Adipocyte (in vitro differentiated cells): ENCODE measurements at regions not wholly inside any gene's neighbourhood (a gene's known extent, or its start where the extent isn't known, plus 50 kb on each side); places are given as distances from the start of the nearest gene placed in this dataset.
"Not testable (repeated sequence)": the region's sequence is repeated elsewhere in the genome, so short reads cannot be mapped to it uniquely, and the experiment has no call there.

Experiments used
- DNase-seq: peaks from one replicate; pipeline ENCODE4 v3.0.0-alpha.2; 2015; ENCODE audit warnings: low read depth
- H3K27me3 ChIP-seq: replicated peaks from 2 replicates; pipeline ENCODE4 v1.7.0; 2013; ENCODE audit warnings: mild to moderate bottlenecking, low read length, moderate library complexity; ENCODE audit not compliant: control insufficient read depth, insufficient read depth
- H3K36me3 ChIP-seq: 2 replicates; pipeline ENCODE4 v1.7.0; 2013; ENCODE audit warnings: low read length, mild to moderate bottlenecking, moderate library complexity; ENCODE audit not compliant: control insufficient read depth, insufficient read depth, severe bottlenecking
- H3K4me1 ChIP-seq: 2 replicates; pipeline ENCODE4 v1.7.0; 2013; ENCODE audit warnings: mild to moderate bottlenecking, low read length, moderate library complexity; ENCODE audit not compliant: control insufficient read depth, insufficient read depth
- H3K4me3 ChIP-seq: 2 replicates; pipeline ENCODE4 v1.7.0; 2013; ENCODE audit warnings: mild to moderate bottlenecking, low read length, moderate library complexity
- H3K9ac ChIP-seq: 2 replicates; pipeline ENCODE4 v1.7.0; 2013; ENCODE audit warnings: mild to moderate bottlenecking, low read length, moderate library complexity
- H3K9me3 ChIP-seq: 2 replicates; pipeline ENCODE4 v1.7.0; 2013; ENCODE audit warnings: mild to moderate bottlenecking, low read length, moderate library complexity; ENCODE audit not compliant: control insufficient read depth

GRCh38 chr2:116769514-116769913 is 1045.0 kb upstream of the DDX18 start:
- H3K9me3 ChIP-seq, result no peaks in the 10 kb centered on the region
- H3K36me3 ChIP-seq, result no peaks in the 10 kb centered on the region
- no peak for DNase-seq
- H3K27me3 ChIP-seq, result no peaks in the 10 kb centered on the region
- no peak overlapping the region for H3K4me3 ChIP-seq
- no peak overlapping the region for H3K9ac ChIP-seq
- H3K4me1 ChIP-seq, result no peaks in the 10 kb centered on the region

GRCh38 chr2:116776556-116776955 is 1037.9 kb upstream of the DDX18 start:
- Histone ChIP-seq H3K9ac (no peak overlapping the region), H3K4me3 (no peak overlapping the region), H3K27me3 (no peaks in the 10 kb centered on the region), H3K9me3 (no peaks in the 10 kb centered on the region), H3K36me3 (no peaks in the 10 kb centered on the region), H3K4me1 (no peaks in the 10 kb centered on the region)
- no peak for DNase-seq

- no peak overlapping the region for H3K4me3 ChIP-seq
- no peak overlapping the region for H3K9ac ChIP-seq
- no peak for DNase-seq
- H3K27me3 ChIP-seq, result no peaks in the 10 kb centered on the region
- no peaks in the 10 kb centered on the region for H3K9me3 ChIP-seq
- H3K4me1 ChIP-seq, result no peaks in the 10 kb centered on the region
- no peaks in the 10 kb centered on the region for H3K36me3 ChIP-seq
Measured at GRCh38 chr2:116787848-116788247, 1026.6 kb upstream of the DDX18 start.

DNA sequence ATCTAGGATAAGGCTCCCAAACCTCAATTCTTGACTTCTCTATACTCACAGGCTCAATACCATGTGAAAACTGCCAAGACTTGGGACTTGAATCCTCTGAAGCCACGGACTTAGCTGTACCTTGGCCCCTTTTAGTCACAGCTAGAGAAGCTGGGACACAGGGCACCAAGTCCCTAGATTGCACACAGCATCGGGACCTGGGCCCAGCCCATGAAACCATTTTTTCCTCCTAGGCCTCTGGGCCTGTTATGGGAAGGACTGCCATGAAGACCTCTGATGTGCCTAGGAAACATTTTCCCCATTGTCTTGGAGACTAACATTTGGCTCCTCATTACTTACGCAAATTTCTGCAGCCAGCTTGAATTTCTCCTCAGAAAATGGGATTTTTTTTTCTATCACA is 1011.8 kb upstream of the DDX18 start:
- Histone ChIP-seq H3K9ac (no peak overlapping the region), H3K27me3 (no peaks in the 10 kb centered on the region), H3K36me3 (no peaks in the 10 kb centered on the region), H3K4me3 (no peak overlapping the region), H3K9me3 (peaks cover 15% of the 10 kb centered on the region), H3K4me1 (no peaks in the 10 kb centered on the region)
- DNase-seq, result no peak

- H3K9me3 ChIP-seq, result peaks cover 15% of the 10 kb centered on the region
- no peak overlapping the region for H3K9ac ChIP-seq
- H3K36me3 ChIP-seq, result no peaks in the 10 kb centered on the region
- no peak overlapping the region for H3K4me3 ChIP-seq
- no peak for DNase-seq
- no peaks in the 10 kb centered on the region for H3K4me1 ChIP-seq
- H3K27me3 ChIP-seq, result no peaks in the 10 kb centered on the region
Measured at GRCh38 chr2:116804901-116805300, 1009.6 kb upstream of the DDX18 start.

DNA sequence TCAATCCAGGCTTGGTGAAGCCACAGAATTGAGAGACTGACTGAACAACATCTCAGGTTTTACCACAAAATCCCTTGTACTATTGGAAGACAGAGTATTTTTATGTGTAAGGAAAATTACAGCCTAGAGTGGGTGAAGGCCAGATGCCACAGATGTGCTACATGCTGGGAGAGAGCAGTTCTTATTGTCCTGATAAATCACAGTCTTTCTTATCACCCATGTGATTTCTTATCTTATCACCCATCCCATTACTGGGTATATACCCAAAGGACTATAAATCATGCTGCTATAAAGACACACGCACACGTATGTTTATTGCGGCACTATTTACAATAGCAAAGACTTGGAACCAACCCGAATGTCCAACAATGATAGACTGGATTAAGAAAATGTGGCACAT is 1008.0 kb upstream of the DDX18 start:
- H3K27me3 ChIP-seq, H3K36me3 ChIP-seq, H3K9ac ChIP-seq, H3K4me3 ChIP-seq, H3K4me1 ChIP-seq, DNase-seq: not testable (repeated sequence)
- peaks cover 12% of the 10 kb centered on the region for H3K9me3 ChIP-seq

DNA sequence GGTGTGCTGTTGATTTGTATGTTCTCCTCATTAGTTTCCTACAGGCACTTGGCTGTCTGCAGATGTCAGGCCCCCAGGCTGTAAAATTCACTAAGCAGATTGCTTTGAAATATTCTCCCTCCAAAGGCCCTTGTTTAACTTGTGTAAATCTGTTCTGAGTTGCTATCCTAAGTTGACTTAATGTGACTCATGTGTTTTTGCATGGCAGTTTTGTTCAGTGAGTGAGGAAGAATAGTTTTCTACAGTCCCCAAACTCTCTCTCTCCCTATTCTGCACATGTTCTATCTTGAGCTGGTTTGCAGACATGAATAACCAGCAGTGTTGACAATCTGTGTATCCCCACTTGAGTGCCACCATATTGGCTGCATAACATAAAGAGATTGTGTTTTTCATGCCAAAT is 1005.4 kb upstream of the DDX18 start:
- Histone ChIP-seq H3K27me3 (no peaks in the 10 kb centered on the region), H3K4me3 (no peak overlapping the region), H3K36me3 (no peaks in the 10 kb centered on the region), H3K9me3 (no peaks in the 10 kb centered on the region), H3K4me1 (no peaks in the 10 kb centered on the region), H3K9ac (no peak overlapping the region)
- no peak for DNase-seq

- H3K9ac ChIP-seq, result no peak overlapping the region
- no peaks in the 10 kb centered on the region for H3K36me3 ChIP-seq
- DNase-seq, result no peak
- H3K27me3 ChIP-seq, result no peaks in the 10 kb centered on the region
- H3K4me1 ChIP-seq, result no peaks in the 10 kb centered on the region
- H3K9me3 ChIP-seq, result no peaks in the 10 kb centered on the region
- no peak overlapping the region for H3K4me3 ChIP-seq
Measured at GRCh38 chr2:116810071-116810470, 1004.4 kb upstream of the DDX18 start.

DNA sequence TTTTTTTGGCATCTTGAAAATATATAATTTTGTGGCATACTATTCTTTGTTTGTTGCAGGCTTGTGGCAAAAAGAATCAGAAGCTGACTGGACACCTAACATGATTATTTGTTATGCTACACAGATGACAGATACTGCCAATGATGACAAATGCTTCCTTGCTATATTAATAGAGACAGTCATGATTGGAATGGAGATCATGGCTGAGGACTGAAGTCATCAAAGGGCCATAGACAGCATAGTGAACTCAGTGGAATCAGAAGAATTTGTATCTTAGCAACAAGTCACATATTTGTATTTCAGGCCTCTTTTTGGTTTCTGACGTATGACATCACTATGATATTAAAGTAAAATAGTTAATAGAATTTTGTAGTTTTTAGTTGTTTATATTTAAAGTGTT is 1003.8 kb upstream of the DDX18 start:
- DNase-seq, result no peak
- H3K4me3 ChIP-seq, result no peak overlapping the region
- no peaks in the 10 kb centered on the region for H3K36me3 ChIP-seq
- no peaks in the 10 kb centered on the region for H3K9me3 ChIP-seq
- no peaks in the 10 kb centered on the region for H3K27me3 ChIP-seq
- no peaks in the 10 kb centered on the region for H3K4me1 ChIP-seq
- no peak overlapping the region for H3K9ac ChIP-seq

DNA sequence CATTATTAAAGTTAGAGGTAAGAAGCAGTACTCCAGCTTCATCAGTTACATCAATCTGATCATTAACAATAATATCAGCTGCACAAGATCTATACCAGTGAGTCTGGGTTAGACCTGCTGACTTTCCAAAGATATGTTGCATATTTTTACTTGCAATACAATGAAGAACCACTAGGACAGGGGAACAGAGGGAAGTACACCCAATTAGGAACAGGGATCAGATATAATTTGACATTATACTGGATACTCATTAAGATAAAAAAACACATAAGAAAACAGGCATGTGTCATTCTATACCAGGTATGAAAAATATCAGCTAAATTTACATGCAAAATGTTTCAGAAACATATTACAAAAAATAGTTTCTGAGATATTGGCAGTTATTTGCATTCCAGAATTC is 995.1 kb upstream of the DDX18 start:
- no peak for DNase-seq
- Histone ChIP-seq H3K27me3 (no peaks in the 10 kb centered on the region), H3K4me1 (no peaks in the 10 kb centered on the region), H3K9ac (no peak overlapping the region), H3K36me3 (no peaks in the 10 kb centered on the region), H3K9me3 (no peaks in the 10 kb centered on the region), H3K4me3 (no peak overlapping the region)

DNA sequence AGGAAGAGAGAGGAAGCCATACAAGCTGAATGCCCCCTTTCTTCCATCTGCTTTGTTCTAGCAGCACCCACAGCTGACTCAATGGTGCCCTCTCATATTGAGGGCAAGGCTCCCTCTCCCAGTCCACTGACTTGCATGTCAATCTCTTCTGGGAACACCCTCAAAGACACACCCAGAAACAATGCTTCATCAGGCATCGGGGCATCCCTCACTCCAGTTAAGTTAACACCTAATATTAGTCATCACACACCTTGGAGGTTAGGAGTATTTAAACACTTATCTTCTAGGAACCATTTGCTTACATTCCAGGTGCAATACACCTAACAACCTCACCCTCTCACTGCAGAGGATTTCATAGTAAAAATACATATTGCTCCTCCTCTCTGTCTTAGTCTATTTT is 993.5 kb upstream of the DDX18 start:
- no peak for DNase-seq
- Histone ChIP-seq H3K9me3 (no peaks in the 10 kb centered on the region), H3K36me3 (no peaks in the 10 kb centered on the region), H3K4me3 (no peak overlapping the region), H3K27me3 (no peaks in the 10 kb centered on the region), H3K9ac (no peak overlapping the region), H3K4me1 (no peaks in the 10 kb centered on the region)

DNA sequence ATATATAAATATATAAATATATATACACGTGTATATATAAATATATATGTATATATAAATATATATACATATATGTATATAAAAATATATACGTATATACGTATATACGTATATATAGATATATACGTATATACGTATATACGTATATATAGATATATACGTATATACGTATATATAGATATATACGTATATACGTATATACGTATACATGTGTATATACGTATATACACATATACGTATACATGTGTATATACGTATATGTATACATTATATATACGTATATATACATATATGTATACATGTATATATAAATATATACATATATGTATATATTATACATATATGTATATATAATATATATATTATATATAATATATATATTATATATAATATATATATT is 984.9 kb upstream of the DDX18 start:
- not testable (repeated sequence) for H3K36me3 ChIP-seq, H3K4me1 ChIP-seq, H3K9ac ChIP-seq, H3K27me3 ChIP-seq, DNase-seq, H3K4me3 ChIP-seq, H3K9me3 ChIP-seq
